ENCODE measurements at regions not wholly inside any gene's neighbourhood (a gene's known extent, or its start where the extent isn't known, plus 50 kb on each side); places are given as distances from the start of the nearest gene placed in this dataset.

- Histone ChIP-seq H3K9ac (ENCODE audit: low read length) (no peak overlapping the region), H4K20me1 (ENCODE audit: low read length) (no peaks in the 10 kb centered on the region), H3K9me2 (replicated peaks; ENCODE audit: low read length) (no peaks in the 10 kb centered on the region), H2AFZ (ENCODE audit: low read length) (no peak overlapping the region), H3K27me3 (ENCODE audit: low read length) (no peaks in the 10 kb centered on the region), H3K4me3 (ENCODE audit: low read length) (no peak overlapping the region), H3K27ac (ENCODE audit: low read length) (no peak overlapping the region), H3K4me1 (ENCODE audit: insufficient read depth, low read length) (peaks cover 5% of the 10 kb centered on the region; the same call in 1 of the 2 replicates), H3K9me3 (ENCODE audit: low read length) (no peaks in the 10 kb centered on the region), H3F3A (ENCODE audit: low read length, unreplicated experiment) (no peaks in the 10 kb centered on the region), H3K36me3 (ENCODE audit: low read depth, low read length) (no peaks in the 10 kb centered on the region), H3K79me2 (ENCODE audit: low read length) (no peaks in the 10 kb centered on the region), H3K4me2 (ENCODE audit: low read length) (no peak overlapping the region)
- POLR2A ChIA-PET (ENCODE audit: unreplicated experiment), result no interaction called here
- ATAC-seq (no peak), DNase-seq (no peak)
- BruUV-seq (replicated peaks), result no TSS peak
- CTCF ChIA-PET, result no interaction called here
- TF ChIP-seq CTCF (conservative IDR thresholded peaks at IDR 0.05; ENCODE audit: low read depth, low read length) (no peak), EZH2 (IDR thresholded peaks at IDR 0.05; ENCODE audit: low read length, unreplicated experiment) (no peak)
- intact Hi-C loops (cut with micrococcal nuclease), result no loop called here
Measured at GRCh38 chr1:226804907-226805759, 65.3 kb upstream of the PSEN2 start.

- CTCF ChIA-PET, result no interaction called here
Measured at GRCh38 chr1:226800763-226801380, 61.8 kb upstream of the ITPKB start.

More at GRCh38 chr1:226800763-226801380, 61.8 kb upstream of the ITPKB start:
- no peaks in the 10 kb centered on the region for H3K4me1 ChIP-seq (ENCODE audit: insufficient read depth, low read length)
- H3K9ac ChIP-seq (ENCODE audit: low read length), result no peak overlapping the region
- no peaks in the 10 kb centered on the region for H4K20me1 ChIP-seq (ENCODE audit: low read length)
- no peak overlapping the region for H2AFZ ChIP-seq (ENCODE audit: low read length)
- H3K9me3 ChIP-seq (ENCODE audit: low read length), result no peaks in the 10 kb centered on the region
- no peaks in the 10 kb centered on the region for H3K9me2 ChIP-seq (replicated peaks; ENCODE audit: low read length)
- POLR2A ChIA-PET (ENCODE audit: unreplicated experiment), result no interaction called here
- H3K4me2 ChIP-seq (ENCODE audit: low read length), result no peak overlapping the region
- H3K79me2 ChIP-seq (ENCODE audit: low read length), result no peaks in the 10 kb centered on the region
- no TSS peak for BruUV-seq (replicated peaks)
- no peak for ATAC-seq
- H3K27ac ChIP-seq (ENCODE audit: low read length), result no peak overlapping the region
- no peak overlapping the region for H3K4me3 ChIP-seq (ENCODE audit: low read length)
- no peaks in the 10 kb centered on the region for H3F3A ChIP-seq (ENCODE audit: low read length, unreplicated experiment)
- no peaks in the 10 kb centered on the region for H3K27me3 ChIP-seq (ENCODE audit: low read length)
- no peak for TF ChIP-seq CTCF (conservative IDR thresholded peaks at IDR 0.05; ENCODE audit: low read depth, low read length)
- no peak for TF ChIP-seq EZH2phosphoT487 (IDR thresholded peaks at IDR 0.05; ENCODE audit: borderline replicate concordance, low read length)
- TF ChIP-seq EZH2 (IDR thresholded peaks at IDR 0.05; ENCODE audit: low read length, unreplicated experiment), result no peak
- DNase-seq, result no peak
- no peaks in the 10 kb centered on the region for H3K36me3 ChIP-seq (ENCODE audit: low read depth, low read length)
- intact Hi-C loops (cut with micrococcal nuclease), result no loop called here
